Gastrocnemius medialis (tissue), 4 donors: ENCODE measurements at regions not wholly inside any gene's neighbourhood (a gene's known extent, or its start where the extent isn't known, plus 50 kb on each side); places are given as distances from the start of the nearest gene placed in this dataset.
"Not testable (repeated sequence)": the region's sequence is repeated elsewhere in the genome, so short reads cannot be mapped to it uniquely, and the experiment has no call there.

ENCODE experiments used
- ATAC-seq, 2 donors: fragments of 150-250 bp; one replicate each; pipeline ENCODE4 v1.9.1; 2016
- DNase-seq, 2 donors: peaks; one replicate each; pipeline ENCODE4 v3.0.0-alpha.2; 2019
- H3K27ac ChIP-seq, 4 donors: fragments of 200-600 bp; sonication (generic); 1 replicate in 1 of 4; 2 replicates in 3 of 4; pipeline ENCODE4 v1.5.1; 2016 to 2018; ENCODE audit warnings: mild to moderate bottlenecking in 2 of 4, moderate library complexity in 1 of 4
- H3K27me3 ChIP-seq, 3 donors: fragments of 200-600 bp; sonication (generic) in 2 of 3; 1 replicate in 1 of 3; 2 replicates in 2 of 3; pipeline versions ENCODE4 v1.5.1 to v1.6.0; 2016 to 2019; ENCODE audit warnings: mild to moderate bottlenecking in 1 of 3, moderate library complexity in 1 of 3
- H3K36me3 ChIP-seq, 2 donors: fragments of 200-600 bp; sonication (generic) in 1 of 2; one replicate each; pipeline ENCODE4 v1.5.1; 2017 to 2018
- H3K4me1 ChIP-seq, 2 donors: fragments of 200-600 bp; sonication (generic) in 1 of 2; one replicate each; pipeline ENCODE4 v1.5.1; 2016 to 2017; ENCODE audit warnings: mild to moderate bottlenecking in 2 of 2
- H3K4me3 ChIP-seq, 4 donors: fragments of 200-600 bp; sonication (generic) in 3 of 4; 1 replicate in 1 of 4; 2 replicates in 3 of 4; pipeline ENCODE4 v1.5.1; 2016 to 2019; ENCODE audit warnings: mild to moderate bottlenecking in 2 of 4
- H3K9me3 ChIP-seq, 3 donors: fragments of 200-600 bp; sonication (generic) in 2 of 3; 1 replicate in 1 of 3; 2 replicates in 2 of 3; pipeline ENCODE4 v1.5.1; 2016 to 2019
- POLR2A ChIP-seq, 2 donors: fragments of 450-650 bp; IDR thresholded peaks; one replicate each; pipeline ENCODE4 v1.6.1; 2017; ENCODE audit warnings: antibody characterized with exemption in 2 of 2, mild to moderate bottlenecking in 2 of 2, moderate library complexity in 2 of 2
- in situ Hi-C, 4 donors: fragments of 200-750 bp; cut with MboI; loops; one replicate each; pipeline versions ENCODE4 v1.15.0 to v1.8.0; 2017; ENCODE audit warnings: low sequenced_read_pairs in 4 of 4
- intact Hi-C: fragments of 100-400 bp; cut with DNase I; formaldehyde crosslinking; loops from one replicate; pipeline ENCODE4 v1.15.1; 2023; ENCODE audit warnings: low total_unique reads
- TF ChIP-seq, protein P1 (sequence below), 5 experiments: fragments of 450-650 bp in 3 of 5; fragments of 200-600 bp in 2 of 5; sonication (generic) in 2 of 5; IDR thresholded peaks in 4 of 5; conservative IDR thresholded peaks in 1 of 5; 1 replicate in 4 of 5; 2 replicates in 1 of 5; pipeline ENCODE4 v1.5.1; 2016 to 2019; ENCODE audit warnings: antibody characterized with exemption in 5 of 5, mild to moderate bottlenecking in 3 of 5, moderate library complexity in 3 of 5

DNA sequence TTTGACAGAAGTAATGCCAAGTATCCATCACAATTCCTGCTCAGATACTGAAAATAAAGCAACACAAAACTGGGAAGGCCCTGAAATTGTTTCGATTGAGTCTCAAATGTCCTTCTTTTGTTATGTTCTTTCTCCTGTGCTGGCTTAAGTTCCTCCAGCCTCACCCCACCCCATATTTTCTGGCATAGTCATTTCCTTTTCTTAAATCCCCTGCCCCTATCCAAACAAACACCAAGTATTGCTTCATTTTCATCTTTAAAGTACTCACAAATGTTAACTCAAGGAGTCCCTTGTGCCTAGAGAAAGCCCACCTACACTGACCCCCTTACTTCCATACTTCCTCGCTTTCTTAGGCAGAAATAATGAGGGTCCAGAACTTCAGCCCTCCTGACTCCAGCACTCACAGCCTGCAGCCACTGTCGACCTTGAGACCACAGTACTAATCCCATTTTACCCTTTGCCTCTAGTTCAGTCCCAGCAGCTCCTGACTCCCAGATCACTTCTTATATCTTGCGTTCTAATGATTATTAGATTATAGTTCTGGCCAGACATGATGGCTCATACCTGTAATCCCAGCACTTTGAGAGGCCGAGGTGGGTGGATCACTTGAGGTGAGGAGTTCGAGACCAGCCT, 73.2 kb upstream of the ST8SIA6 start:
- Histone ChIP-seq H3K36me3 (no peaks in the 10 kb centered on the region), H3K27me3 (no peaks in the 10 kb centered on the region), H3K4me3 (no peak overlapping the region), H3K27ac (no peak overlapping the region), H3K4me1 (no peaks in the 10 kb centered on the region), H3K9me3 (no peaks in the 10 kb centered on the region)
- in situ Hi-C loops = no loop called here
- ATAC-seq (peak in 1 of 2 donors; percentile 33), DNase-seq (no peak)
- intact Hi-C loops = no loop called here
- no peak for TF ChIP-seq POLR2A (IDR thresholded peaks at IDR 0.05)
- TF ChIP-seq, protein P1, sequence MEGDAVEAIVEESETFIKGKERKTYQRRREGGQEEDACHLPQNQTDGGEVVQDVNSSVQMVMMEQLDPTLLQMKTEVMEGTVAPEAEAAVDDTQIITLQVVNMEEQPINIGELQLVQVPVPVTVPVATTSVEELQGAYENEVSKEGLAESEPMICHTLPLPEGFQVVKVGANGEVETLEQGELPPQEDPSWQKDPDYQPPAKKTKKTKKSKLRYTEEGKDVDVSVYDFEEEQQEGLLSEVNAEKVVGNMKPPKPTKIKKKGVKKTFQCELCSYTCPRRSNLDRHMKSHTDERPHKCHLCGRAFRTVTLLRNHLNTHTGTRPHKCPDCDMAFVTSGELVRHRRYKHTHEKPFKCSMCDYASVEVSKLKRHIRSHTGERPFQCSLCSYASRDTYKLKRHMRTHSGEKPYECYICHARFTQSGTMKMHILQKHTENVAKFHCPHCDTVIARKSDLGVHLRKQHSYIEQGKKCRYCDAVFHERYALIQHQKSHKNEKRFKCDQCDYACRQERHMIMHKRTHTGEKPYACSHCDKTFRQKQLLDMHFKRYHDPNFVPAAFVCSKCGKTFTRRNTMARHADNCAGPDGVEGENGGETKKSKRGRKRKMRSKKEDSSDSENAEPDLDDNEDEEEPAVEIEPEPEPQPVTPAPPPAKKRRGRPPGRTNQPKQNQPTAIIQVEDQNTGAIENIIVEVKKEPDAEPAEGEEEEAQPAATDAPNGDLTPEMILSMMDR (IDR thresholded peaks at IDR 0.05 in 4 of 5, conservative IDR thresholded peaks at IDR 0.05 in 1 of 5) = no peak

DNA sequence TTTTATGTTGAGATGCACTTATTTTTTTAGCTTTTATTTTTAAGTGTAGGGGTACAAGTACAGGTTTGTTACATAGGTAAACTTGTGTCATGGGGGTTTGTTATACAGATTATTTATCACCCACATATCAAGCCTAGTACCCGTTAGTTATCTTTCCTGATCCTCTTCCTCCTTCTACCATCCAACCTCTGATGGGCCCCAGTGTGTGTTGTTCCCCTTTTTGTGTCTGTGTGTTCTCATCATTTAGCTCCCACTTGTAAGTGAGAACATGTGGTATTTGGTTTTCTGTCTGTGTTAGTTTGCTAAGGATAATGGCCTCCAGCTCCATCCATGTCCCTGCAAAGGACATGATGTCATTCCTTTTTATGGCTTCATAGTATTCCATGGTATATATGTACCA, 72.2 kb upstream of the ST8SIA6 start:
- ATAC-seq, H3K36me3 ChIP-seq, in situ Hi-C loops, intact Hi-C loops, H3K27ac ChIP-seq, H3K4me3 ChIP-seq, DNase-seq, H3K27me3 ChIP-seq, H3K4me1 ChIP-seq, H3K9me3 ChIP-seq: not testable (repeated sequence)

DNA sequence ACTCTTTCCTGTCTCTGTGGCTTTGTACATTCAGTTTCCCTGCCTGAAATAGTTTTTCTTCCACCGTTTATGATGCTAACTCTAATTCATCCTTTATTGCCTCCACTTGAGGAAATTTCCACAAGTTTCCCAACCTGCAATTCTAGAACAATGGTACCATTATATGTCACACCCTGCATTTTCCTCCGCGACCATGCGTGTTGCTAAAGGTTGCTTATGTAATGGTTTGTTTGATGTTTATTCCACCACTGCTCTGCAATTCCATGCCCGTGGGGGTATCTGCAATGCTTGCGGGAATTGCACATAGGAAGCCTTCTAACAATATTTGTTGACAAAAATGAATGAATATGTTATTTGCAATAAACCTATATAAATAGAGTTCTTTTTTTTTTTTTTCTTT, 69.5 kb upstream of the ST8SIA6 start:
- Histone ChIP-seq H3K9me3 (no peaks in the 10 kb centered on the region), H3K27me3 (no peaks in the 10 kb centered on the region), H3K4me3 (no peak overlapping the region), H3K27ac (no peak overlapping the region), H3K36me3 (no peaks in the 10 kb centered on the region), H3K4me1 (no peaks in the 10 kb centered on the region)
- TF ChIP-seq POLR2A (IDR thresholded peaks at IDR 0.05) = no peak
- TF ChIP-seq, protein P1 (IDR thresholded peaks at IDR 0.05 in 4 of 5, conservative IDR thresholded peaks at IDR 0.05 in 1 of 5) = no peak
- DNase-seq (no peak), ATAC-seq (no peak)
- in situ Hi-C loops (no loop called here), intact Hi-C loops (no loop called here)

DNA sequence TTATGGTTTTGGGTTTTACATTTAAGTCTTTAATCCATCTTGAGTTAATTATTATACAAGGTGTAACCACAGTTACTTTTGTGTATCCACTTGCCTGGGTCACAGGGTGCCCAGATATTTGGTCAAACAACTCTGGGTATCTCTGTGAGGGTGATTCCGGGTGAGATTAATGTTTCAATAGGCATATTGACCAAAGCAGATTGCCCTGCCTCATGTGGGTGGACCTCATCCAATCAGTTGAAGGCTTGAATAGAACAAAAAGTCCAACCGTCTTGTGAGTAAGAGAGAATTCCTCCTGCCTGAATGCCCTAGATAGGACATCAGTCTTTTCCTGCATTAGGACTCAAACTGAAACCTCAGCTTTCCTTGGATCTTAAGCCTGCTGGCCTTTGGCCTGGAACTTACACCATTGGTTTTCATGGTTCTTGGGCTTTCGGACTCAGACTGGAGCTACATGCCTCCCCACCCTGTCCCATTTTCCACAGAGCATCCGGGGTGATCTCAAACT, 68.9 kb upstream of the ST8SIA6 start:
- no peaks in the 10 kb centered on the region for H3K36me3 ChIP-seq
- intact Hi-C loops = no loop called here
- H3K27me3 ChIP-seq = no peaks in the 10 kb centered on the region
- in situ Hi-C loops = no loop called here
- H3K9me3 ChIP-seq = no peaks in the 10 kb centered on the region
- DNase-seq = no peak
- H3K4me3 ChIP-seq = no peak overlapping the region
- ATAC-seq = no peak
- H3K4me1 ChIP-seq = no peaks in the 10 kb centered on the region
- TF ChIP-seq POLR2A (IDR thresholded peaks at IDR 0.05) = no peak
- TF ChIP-seq, protein P1 (IDR thresholded peaks at IDR 0.05 in 4 of 5, conservative IDR thresholded peaks at IDR 0.05 in 1 of 5) = no peak
- H3K27ac ChIP-seq = no peak overlapping the region

DNA sequence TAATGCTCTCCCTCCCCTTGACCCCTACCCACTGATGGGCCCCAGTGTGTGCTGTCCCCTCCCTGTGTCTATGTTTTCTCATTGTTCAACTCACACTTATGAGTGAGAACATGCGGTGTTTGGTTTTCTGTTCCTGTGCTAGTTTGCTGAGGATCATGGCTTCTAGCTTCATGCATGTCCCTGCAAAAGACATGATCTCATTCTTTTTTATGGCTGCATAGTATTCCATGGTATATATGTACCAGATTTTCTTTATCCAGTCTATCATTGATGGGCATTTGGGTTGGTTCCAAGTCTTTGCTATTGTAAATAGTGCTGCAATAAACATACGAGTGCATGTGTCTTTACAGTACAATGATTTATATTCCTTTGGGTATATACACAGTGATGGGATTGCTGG, 67.9 kb upstream of the ST8SIA6 start:
- in situ Hi-C loops, H3K36me3 ChIP-seq, H3K27ac ChIP-seq, ATAC-seq, H3K27me3 ChIP-seq, intact Hi-C loops, H3K4me3 ChIP-seq, H3K4me1 ChIP-seq, DNase-seq, H3K9me3 ChIP-seq: not testable (repeated sequence)

DNA sequence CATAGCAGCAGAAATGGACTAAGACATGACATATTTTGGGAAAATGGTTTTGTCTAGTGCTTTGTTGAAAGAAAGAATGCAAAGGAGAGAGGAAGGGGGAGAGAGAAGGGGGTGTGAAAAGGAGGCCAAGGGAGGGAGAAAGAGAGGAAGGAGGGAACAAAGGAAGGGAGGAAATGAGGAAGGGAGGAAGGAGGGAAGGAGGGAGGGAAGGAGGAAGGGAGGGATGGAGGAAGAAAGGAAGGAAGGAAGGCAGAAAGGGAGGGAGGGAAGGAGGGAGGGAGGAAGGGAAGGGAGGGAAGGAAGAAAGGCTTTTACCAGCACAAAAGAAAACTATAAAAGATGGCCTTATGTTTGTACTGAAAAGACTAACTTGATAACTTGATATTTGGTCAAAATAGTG, 65.1 kb upstream of the ST8SIA6 start:
- TF ChIP-seq POLR2A (IDR thresholded peaks at IDR 0.05) = no peak
- TF ChIP-seq, protein P1 (IDR thresholded peaks at IDR 0.05 in 4 of 5, conservative IDR thresholded peaks at IDR 0.05 in 1 of 5) = no peak
- H3K4me1 ChIP-seq = no peaks in the 10 kb centered on the region
- H3K36me3 ChIP-seq = no peaks in the 10 kb centered on the region
- intact Hi-C loops = no loop called here
- in situ Hi-C loops = no loop called here
- H3K27ac ChIP-seq = no peak overlapping the region
- H3K27me3 ChIP-seq = no peaks in the 10 kb centered on the region
- no peak overlapping the region for H3K4me3 ChIP-seq
- no peak for DNase-seq
- no peaks in the 10 kb centered on the region for H3K9me3 ChIP-seq
- ATAC-seq = no peak
